ENCODE measurements at regions not wholly inside any gene's neighbourhood (a gene's known extent, or its start where the extent isn't known, plus 50 kb on each side); places are given as distances from the start of the nearest gene placed in this dataset.
A peak's percentile ranks its signal among the peaks of the same experiment; 100 is the strongest.

GRCh38 chr6:109299265-109299607 lies 83.0 kb downstream of the CD164 start:
- intact Hi-C loops (cut with DNase I): no loop called here
- Histone ChIP-seq H3K4me1 (peaks cover 37 to 74% (median 71%) of the 10 kb centered on the region in 4 donors), H3K4me3 (no peak overlapping the region), H3K27me3 (no peaks in the 10 kb centered on the region), H3K27ac (replicated peaks in 1 of 4) (peak overlapping the region; percentile 79 to 85 (median 82)), H3K36me3 (no peaks in the 10 kb centered on the region), H3K9me3 (no peaks in the 10 kb centered on the region)
- TF ChIP-seq POLR2A (IDR thresholded peaks at IDR 0.05; ENCODE audit: low read depth) (no peak), POLR2AphosphoS5 (IDR thresholded peaks at IDR 0.05) (no peak), EP300 (IDR thresholded peaks at IDR 0.05) (no peak)
- TF ChIP-seq, protein P1, sequence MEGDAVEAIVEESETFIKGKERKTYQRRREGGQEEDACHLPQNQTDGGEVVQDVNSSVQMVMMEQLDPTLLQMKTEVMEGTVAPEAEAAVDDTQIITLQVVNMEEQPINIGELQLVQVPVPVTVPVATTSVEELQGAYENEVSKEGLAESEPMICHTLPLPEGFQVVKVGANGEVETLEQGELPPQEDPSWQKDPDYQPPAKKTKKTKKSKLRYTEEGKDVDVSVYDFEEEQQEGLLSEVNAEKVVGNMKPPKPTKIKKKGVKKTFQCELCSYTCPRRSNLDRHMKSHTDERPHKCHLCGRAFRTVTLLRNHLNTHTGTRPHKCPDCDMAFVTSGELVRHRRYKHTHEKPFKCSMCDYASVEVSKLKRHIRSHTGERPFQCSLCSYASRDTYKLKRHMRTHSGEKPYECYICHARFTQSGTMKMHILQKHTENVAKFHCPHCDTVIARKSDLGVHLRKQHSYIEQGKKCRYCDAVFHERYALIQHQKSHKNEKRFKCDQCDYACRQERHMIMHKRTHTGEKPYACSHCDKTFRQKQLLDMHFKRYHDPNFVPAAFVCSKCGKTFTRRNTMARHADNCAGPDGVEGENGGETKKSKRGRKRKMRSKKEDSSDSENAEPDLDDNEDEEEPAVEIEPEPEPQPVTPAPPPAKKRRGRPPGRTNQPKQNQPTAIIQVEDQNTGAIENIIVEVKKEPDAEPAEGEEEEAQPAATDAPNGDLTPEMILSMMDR (IDR thresholded peaks at IDR 0.05): no peak
- DNase-seq (ENCODE audit: extremely low spot score): no peak
- WGBS: 80% methylated on average over 1 of the region's 1 CpG

DNA sequence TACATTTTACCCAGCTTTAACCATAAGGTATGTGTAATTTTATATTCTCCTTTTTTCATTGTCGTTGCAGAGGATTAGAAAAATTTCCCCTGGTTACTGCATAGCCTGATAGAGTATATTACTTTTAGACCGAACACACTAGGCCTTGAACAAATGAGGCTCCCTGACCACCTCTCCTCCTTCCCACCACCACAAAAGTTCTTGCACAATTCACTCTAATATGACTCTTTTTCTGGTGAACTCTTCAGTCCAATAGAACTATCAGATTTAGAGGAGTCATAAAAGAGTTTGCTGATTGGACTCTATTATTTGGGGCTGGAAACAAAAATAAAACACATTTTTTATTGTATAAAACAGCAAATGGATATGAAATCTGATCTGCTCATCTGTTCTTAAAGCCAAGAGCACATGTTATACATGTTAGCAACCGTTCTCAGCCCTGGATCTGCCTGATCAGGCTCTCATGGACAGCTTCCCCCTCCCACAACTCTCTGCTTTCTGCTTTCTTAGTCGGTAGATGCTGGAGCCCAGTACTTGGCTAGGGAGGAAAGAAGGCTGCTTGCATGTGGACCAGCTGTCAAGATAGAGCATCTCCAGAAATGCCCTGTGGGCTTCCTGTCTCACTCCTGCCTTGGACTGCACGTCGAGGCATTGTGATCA lies 83.5 kb downstream of the CD164 start:
- WGBS: 74% methylated on average over 6 of the region's 6 CpGs
- TF ChIP-seq EP300 (IDR thresholded peaks at IDR 0.05): no peak
- no peak for TF ChIP-seq POLR2AphosphoS5 (IDR thresholded peaks at IDR 0.05)
- TF ChIP-seq, protein P1 (IDR thresholded peaks at IDR 0.05): no peak
- no peak overlapping the region for H3K4me3 ChIP-seq
- H3K36me3 ChIP-seq: no peaks in the 10 kb centered on the region
- no peaks in the 10 kb centered on the region for H3K9me3 ChIP-seq
- intact Hi-C loops (cut with DNase I): no loop called here
- H3K27ac ChIP-seq (replicated peaks in 1 of 4): peak overlapping the region; percentile 79 to 85 (median 82)
- H3K27me3 ChIP-seq: no peaks in the 10 kb centered on the region
- H3K4me1 ChIP-seq: peaks cover 34 to 73% (median 66%) of the 10 kb centered on the region in 4 donors
- DNase-seq (ENCODE audit: extremely low spot score): no peak

DNA sequence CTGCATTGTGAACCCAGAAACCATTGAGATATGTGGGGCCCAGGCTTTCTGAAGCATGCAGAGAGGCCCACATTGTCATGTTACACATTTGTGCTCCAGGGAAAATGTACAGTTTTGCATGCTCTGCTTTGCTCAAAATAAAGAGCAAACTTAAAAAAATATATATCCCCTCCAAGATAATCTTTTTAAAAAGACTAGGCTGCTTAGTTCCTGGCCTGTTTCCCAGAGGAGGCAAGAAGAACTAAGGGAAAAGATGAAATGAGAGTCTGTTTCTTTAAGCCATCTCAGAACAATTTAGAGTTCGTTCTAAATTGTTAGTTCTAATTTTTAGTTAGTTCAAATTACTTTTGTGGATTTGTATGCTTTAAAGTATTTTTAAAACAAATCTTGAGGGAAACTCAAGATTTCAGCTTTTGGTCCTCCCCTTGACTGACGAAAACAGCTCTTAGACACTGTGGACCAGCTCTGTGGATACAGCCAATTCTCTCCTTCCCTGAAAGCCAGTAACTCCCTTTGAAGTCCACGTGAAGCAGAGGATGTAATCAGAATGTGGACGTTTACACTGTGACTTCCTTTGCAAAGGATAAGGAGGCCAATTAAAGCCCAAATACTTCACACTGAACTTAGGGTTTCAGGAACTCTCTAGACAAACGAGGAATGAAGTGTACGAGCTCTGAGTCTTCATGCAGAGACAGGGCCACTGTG lies 84.7 kb downstream of the CD164 start:
- H3K4me1 ChIP-seq: peaks cover 29 to 63% (median 56%) of the 10 kb centered on the region in 4 donors
- intact Hi-C loops (cut with DNase I): no loop called here

GRCh38 chr6:109296971-109297372 lies 85.3 kb downstream of the CD164 start:
- no peak for TF ChIP-seq EP300 (IDR thresholded peaks at IDR 0.05)
- no peak for TF ChIP-seq POLR2A (IDR thresholded peaks at IDR 0.05; ENCODE audit: low read depth)
- TF ChIP-seq, protein P1 (IDR thresholded peaks at IDR 0.05): no peak
- no peak for TF ChIP-seq POLR2AphosphoS5 (IDR thresholded peaks at IDR 0.05)
- no peak overlapping the region for H3K4me3 ChIP-seq
- no peak for DNase-seq (ENCODE audit: extremely low spot score)
- no peaks in the 10 kb centered on the region for H3K9me3 ChIP-seq
- no peaks in the 10 kb centered on the region for H3K36me3 ChIP-seq
- H3K27me3 ChIP-seq: no peaks in the 10 kb centered on the region
- H3K4me1 ChIP-seq: peaks cover 31 to 57% (median 52%) of the 10 kb centered on the region in 4 donors
- intact Hi-C loops (cut with DNase I): no loop called here
- H3K27ac ChIP-seq (replicated peaks in 1 of 4): peak overlapping the region; percentile 79 to 85 (median 82)
- WGBS: 80% methylated on average over 7 of the region's 7 CpGs

More for the DNA sequence above, 84.7 kb downstream of the CD164 start:
- no peaks in the 10 kb centered on the region for H3K9me3 ChIP-seq
- H3K36me3 ChIP-seq: no peaks in the 10 kb centered on the region
- peak overlapping the region; percentile 79 to 85 (median 82) for H3K27ac ChIP-seq (replicated peaks in 1 of 4)
- no peak overlapping the region for H3K4me3 ChIP-seq
- 33% methylated on average over 6 of the region's 6 CpGs for WGBS
- TF ChIP-seq POLR2A (IDR thresholded peaks at IDR 0.05; ENCODE audit: low read depth): no peak
- TF ChIP-seq, protein P1 (IDR thresholded peaks at IDR 0.05): no peak
- no peaks in the 10 kb centered on the region for H3K27me3 ChIP-seq
- no peak for DNase-seq (ENCODE audit: extremely low spot score)
